HG03095 (cell line): ENCODE measurements at regions not wholly inside any gene's neighbourhood (a gene's known extent, or its start where the extent isn't known, plus 50 kb on each side); places are given as distances from the start of the nearest gene placed in this dataset.
"Not testable (repeated sequence)": the region's sequence is repeated elsewhere in the genome, so short reads cannot be mapped to it uniquely, and the experiment has no call there.

ENCODE experiments used
- ATAC-seq: cut with Tn5 transposase; IDR thresholded peaks from one replicate; pipeline ENCODE4 v1.9.1; 2021; ENCODE audit warnings: moderate library complexity; ENCODE audit not compliant: unreplicated experiment

GRCh38 chrX:2574271-2574670 lies 73.5 kb upstream of the DHRSX start:
- ATAC-seq, result no peak

DNA sequence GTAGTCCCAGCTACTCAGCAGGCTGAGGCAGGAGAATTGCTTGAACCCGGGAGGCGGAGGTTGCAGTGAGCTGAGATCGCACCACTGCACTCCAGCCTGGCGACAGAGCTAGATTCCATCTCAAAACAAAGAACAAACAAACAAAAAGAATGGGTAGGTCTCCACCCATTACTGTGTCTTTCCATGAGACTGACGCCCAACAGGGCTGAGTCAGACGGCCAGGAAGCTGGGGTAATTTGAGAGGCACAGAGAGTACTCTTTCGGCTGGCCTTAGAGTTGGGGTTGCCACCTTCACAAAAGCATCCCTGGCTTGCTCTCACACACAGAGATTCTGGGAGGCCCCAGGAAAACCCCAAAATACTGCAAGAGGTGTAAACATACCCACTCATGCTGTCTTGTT lies 72.0 kb upstream of the DHRSX start:
- no peak for ATAC-seq

DNA sequence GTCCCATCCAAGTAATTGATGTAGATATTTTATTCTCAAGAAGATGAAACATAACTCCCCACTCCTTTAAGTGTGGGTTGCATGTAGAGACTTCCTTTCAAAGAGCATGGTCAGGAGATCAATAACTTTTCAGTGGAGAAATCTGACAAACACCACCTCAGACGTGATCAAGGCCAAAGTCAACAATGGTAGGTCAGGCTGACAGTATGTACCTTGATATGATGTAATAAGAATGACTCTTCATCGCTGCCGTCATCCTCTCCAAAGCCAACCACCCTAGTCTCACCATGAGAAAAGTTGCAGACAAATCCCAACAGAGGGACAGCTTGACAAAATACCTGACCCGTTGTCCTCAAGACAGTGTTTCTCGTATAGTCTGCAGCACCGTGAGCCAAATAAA lies 67.3 kb upstream of the DHRSX start:
- ATAC-seq, result no peak

GRCh38 chrX:2566055-2566454 lies 65.3 kb upstream of the DHRSX start:
- ATAC-seq, result no peak

DNA sequence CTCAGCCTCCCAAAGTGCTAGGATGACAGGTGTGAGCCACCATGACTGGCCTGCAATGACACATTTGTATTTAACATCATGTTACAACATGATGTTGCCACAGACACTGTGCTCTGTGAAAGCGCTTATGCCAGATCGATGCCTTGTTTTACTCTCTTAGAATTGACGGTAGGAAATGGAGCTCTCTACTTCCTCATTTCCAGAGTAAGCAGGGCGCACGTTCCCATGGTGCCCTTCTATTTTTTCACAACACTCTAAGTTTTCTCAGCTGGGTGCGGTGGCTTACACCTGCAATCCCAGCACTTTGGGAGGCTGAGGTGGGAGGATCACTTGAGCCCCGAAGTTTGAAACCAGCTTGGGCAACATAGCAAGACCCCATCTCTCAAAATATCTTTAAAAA lies 60.7 kb upstream of the DHRSX start:
- no peak for ATAC-seq

DNA sequence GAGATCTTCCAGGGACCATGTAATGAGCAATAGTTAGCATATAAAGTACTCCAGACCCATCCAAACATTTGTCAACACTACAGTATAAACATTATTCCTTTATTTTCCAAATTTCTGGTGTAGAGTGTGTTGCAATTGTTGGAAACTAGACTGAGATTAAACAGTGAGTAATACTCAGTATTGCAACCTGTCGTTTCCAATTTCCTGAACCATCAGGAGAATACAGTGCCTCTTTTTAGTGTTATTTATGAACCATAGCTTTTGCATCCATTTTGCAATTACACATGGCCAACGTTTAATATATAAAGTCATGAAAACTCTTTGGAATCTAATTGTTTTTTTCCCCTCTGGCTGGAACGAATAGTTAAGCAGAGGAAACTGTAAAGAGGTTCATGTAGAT lies 58.3 kb upstream of the DHRSX start:
- no peak for ATAC-seq

- no peak for ATAC-seq
These were observed 54.1 kb upstream of the DHRSX start for GRCh38 chrX:2554891-2555290.

- ATAC-seq, result not testable (repeated sequence)
These were observed 53.3 kb upstream of the DHRSX start for GRCh38 chrX:2554066-2554465.

DNA sequence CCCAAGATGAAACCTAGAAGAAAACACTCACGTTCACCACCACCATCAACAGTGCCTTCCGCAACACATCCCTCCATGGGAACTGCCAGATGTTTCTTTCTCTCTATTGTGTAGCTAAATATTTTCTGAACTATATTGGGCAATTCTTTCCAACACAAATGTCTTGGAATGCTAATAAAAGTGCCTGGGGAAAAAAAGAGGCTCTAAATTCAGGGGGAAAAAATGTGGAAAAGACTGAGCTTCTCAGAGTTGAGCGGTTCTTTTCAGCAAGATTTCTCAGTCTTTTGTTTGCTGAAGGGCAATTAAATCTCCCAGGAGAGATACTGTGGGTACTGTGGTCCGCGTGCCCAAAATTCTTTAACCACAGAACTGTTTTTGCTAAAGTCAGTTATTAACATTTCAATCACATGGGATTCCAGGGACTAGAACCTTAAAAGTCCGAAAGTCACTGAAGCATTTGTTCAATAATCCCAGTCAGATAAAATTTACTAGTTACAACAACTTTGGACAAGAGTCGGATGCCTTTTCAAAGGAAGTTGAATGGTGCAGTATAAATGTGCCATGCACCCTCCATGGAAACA lies 51.9 kb upstream of the DHRSX start:
- ATAC-seq, result no peak

GRCh38 chrX:2550328-2551020 lies 49.7 kb upstream of the DHRSX start:
- no peak for ATAC-seq
